GM18870 (cell line): ENCODE measurements at regions not wholly inside any gene's neighbourhood (a gene's known extent, or its start where the extent isn't known, plus 50 kb on each side); places are given as distances from the start of the nearest gene placed in this dataset.
A peak's percentile ranks its signal among the peaks of the same experiment; 100 is the strongest.

Experiments
- ATAC-seq: cut with Tn5 transposase; IDR thresholded peaks from one replicate; pipeline ENCODE4 v1.9.1; 2021; ENCODE audit warnings: moderate library complexity; ENCODE audit not compliant: unreplicated experiment

GRCh38 chr20:19807946-19808330 is 49.9 kb downstream of the RIN2 start:
- no peak for ATAC-seq

GRCh38 chr20:19808498-19808897 is 50.4 kb downstream of the RIN2 start:
- no peak for ATAC-seq

- no peak for ATAC-seq
These were observed 51.4 kb downstream of the RIN2 start for GRCh38 chr20:19809505-19809904.

- ATAC-seq: no peak
These were observed 53.2 kb downstream of the RIN2 start for GRCh38 chr20:19811231-19811630.

GRCh38 chr20:19812056-19812455 is 54.0 kb downstream of the RIN2 start:
- ATAC-seq: no peak

GRCh38 chr20:19812696-19813095 is 54.6 kb downstream of the RIN2 start:
- ATAC-seq: no peak

GRCh38 chr20:19813846-19814640 is 56.0 kb downstream of the RIN2 start:
- no peak for ATAC-seq

- ATAC-seq: no peak
These were observed 57.5 kb downstream of the RIN2 start for GRCh38 chr20:19815553-19815991.

- no peak for ATAC-seq
These were observed 58.3 kb downstream of the RIN2 start for GRCh38 chr20:19816386-19816785.

GRCh38 chr20:19817017-19817416 is 59.0 kb downstream of the RIN2 start:
- no peak for ATAC-seq

- no peak for ATAC-seq
These were observed 61.1 kb downstream of the RIN2 start for GRCh38 chr20:19819149-19819548.

- ATAC-seq: no peak
These were observed 62.6 kb downstream of the RIN2 start for GRCh38 chr20:19820555-19821211.

GRCh38 chr20:19821606-19822005 is 63.5 kb downstream of the RIN2 start:
- ATAC-seq: no peak

GRCh38 chr20:19823216-19823615 is 65.2 kb downstream of the RIN2 start:
- no peak for ATAC-seq

- ATAC-seq: no peak
These were observed 65.9 kb downstream of the RIN2 start for GRCh38 chr20:19823971-19824370.

- no peak for ATAC-seq
These were observed 66.8 kb downstream of the RIN2 start for GRCh38 chr20:19824861-19825260.

GRCh38 chr20:19826179-19826914 is 68.3 kb downstream of the RIN2 start:
- ATAC-seq: no peak

GRCh38 chr20:19827818-19828217 is 69.8 kb downstream of the RIN2 start:
- peak; percentile 31 for ATAC-seq

GRCh38 chr20:19828232-19828631 is 70.2 kb downstream of the RIN2 start:
- ATAC-seq: peak; percentile 91

- ATAC-seq: no peak
These were observed 72.2 kb downstream of the RIN2 start for GRCh38 chr20:19830211-19830785.

GRCh38 chr20:19832875-19833274 is 74.8 kb downstream of the RIN2 start:
- no peak for ATAC-seq
